CD4-positive, alpha-beta T cell (primary cell): ENCODE measurements at regions not wholly inside any gene's neighbourhood (a gene's known extent, or its start where the extent isn't known, plus 50 kb on each side); places are given as distances from the start of the nearest gene placed in this dataset.

Experiments
- ATAC-seq: fragments of 200-7000 bp; cut with Tn5 transposase; one replicate; pipeline ENCODE4 v1.10.0; 2022; ENCODE audit warnings: mild to moderate bottlenecking; ENCODE audit not compliant: poor library complexity
- CTCF ChIA-PET: fragments of 350-600 bp; sonication (Branson Sonifier 250); formaldehyde crosslinking; loops from one replicate; lab custom pipeline; 2021; ENCODE audit warnings: antibody characterized with exemption, inconsistent platforms; lab: Charles Lee
- POLR2A ChIA-PET: fragments of 350-600 bp; sonication (Branson Sonifier 250); formaldehyde crosslinking; loops from one replicate; lab custom pipeline; 2021; ENCODE audit warnings: antibody characterized with exemption, inconsistent platforms; lab: Charles Lee
- DNase-seq, 14 experiments: peaks; one replicate each; pipeline ENCODE4 v3.0.0-alpha.2; 2013 to 2020; ENCODE audit warnings: mixed read lengths in 2 of 14
- H3K27ac ChIP-seq, 2 donors: one replicate each; pipeline versions ENCODE4 v1.5.1 to v1.7.0; 2013; ENCODE audit warnings: low read length in 2 of 2, low read depth in 1 of 2, mild to moderate bottlenecking in 1 of 2
- H3K27me3 ChIP-seq, 2 experiments: 1 replicate in 1 of 2; 2 replicates in 1 of 2; pipeline versions ENCODE4 v1.6.1 to v1.7.0; 2013; ENCODE audit warnings: low read length in 2 of 2, control low read depth in 1 of 2, mild to moderate bottlenecking in 1 of 2, moderate library complexity in 1 of 2; ENCODE audit not compliant: insufficient read depth in 2 of 2, control insufficient read depth in 1 of 2
- H3K36me3 ChIP-seq: one replicate; pipeline ENCODE4 v1.6.1; 2013; ENCODE audit warnings: low read length, control low read depth; ENCODE audit not compliant: insufficient read depth
- H3K4me1 ChIP-seq: one replicate; pipeline ENCODE4 v1.6.1; 2013; ENCODE audit warnings: low read length, control low read depth; ENCODE audit not compliant: insufficient read depth
- H3K4me3 ChIP-seq: one replicate; pipeline ENCODE4 v1.5.1; 2013; ENCODE audit warnings: mild to moderate bottlenecking, low read length, moderate library complexity
- H3K9me3 ChIP-seq, 2 experiments: 1 replicate in 1 of 2; 2 replicates in 1 of 2; pipeline versions ENCODE4 v1.6.1 to v1.7.0; 2013; ENCODE audit warnings: low read length in 2 of 2, mild to moderate bottlenecking in 2 of 2, control low read depth in 1 of 2, moderate library complexity in 1 of 2; ENCODE audit not compliant: control insufficient read depth in 1 of 2, insufficient read depth in 1 of 2
- H3K27ac Mint-ChIP-seq: one replicate; pipeline ENCODE4 v1.8.0; 2020; ENCODE audit warnings: mixed read lengths
- H3K27me3 Mint-ChIP-seq: one replicate; pipeline ENCODE4 v1.8.0; 2021; ENCODE audit warnings: mixed read lengths
- H3K36me3 Mint-ChIP-seq: one replicate; pipeline ENCODE4 v1.8.0; 2021; ENCODE audit warnings: low read depth, mixed read lengths
- H3K4me1 Mint-ChIP-seq: one replicate; pipeline ENCODE4 v1.8.0; 2021; ENCODE audit warnings: low read depth, mixed read lengths
- H3K4me3 Mint-ChIP-seq: one replicate; pipeline ENCODE4 v1.8.0; 2020; ENCODE audit warnings: mild to moderate bottlenecking, mixed read lengths
- H3K9me3 Mint-ChIP-seq: one replicate; pipeline ENCODE4 v1.8.0; 2020; ENCODE audit warnings: mixed read lengths
- intact Hi-C, 2 experiments: fragments of 100-400 bp; cut with DNase I in 1 of 2; cut with micrococcal nuclease in 1 of 2; formaldehyde crosslinking; loops; one replicate each; pipeline versions ENCODE4 v1.15.1 to v1.9.0; 2023 to 2025; cut with DNase I, micrococcal nuclease
- TF ChIP-seq, protein P1 (sequence below): fragments of 200-600 bp; IDR thresholded peaks from one replicate; pipeline ENCODE4 v1.8.0; 2022; ENCODE audit warnings: antibody characterized with exemption, mild to moderate bottlenecking

DNA sequence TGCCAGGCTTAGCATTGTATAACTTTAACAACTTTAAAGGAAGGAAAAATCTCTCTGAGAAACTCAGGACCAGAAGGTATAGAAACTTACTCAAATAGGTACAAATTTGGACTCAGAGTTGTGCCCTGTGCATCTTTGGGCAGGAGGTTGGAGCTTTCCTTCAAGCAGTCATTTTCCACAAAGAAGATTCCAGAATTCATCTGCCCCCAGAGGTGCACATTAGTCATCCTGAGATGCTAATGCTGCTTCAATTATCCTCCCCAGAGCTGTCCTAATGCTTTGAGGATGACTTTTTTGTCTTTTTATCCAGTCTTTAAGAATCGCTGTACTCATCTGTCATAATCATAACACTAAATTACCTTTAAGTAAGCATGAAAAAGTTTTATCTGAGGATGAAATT, 243.0 kb upstream of the WWC1 start:
- Mint-ChIP-seq H3K27ac (no peak overlapping the region), H3K4me1 (no peaks in the 10 kb centered on the region), H3K27me3 (peaks cover 5% of the 10 kb centered on the region), H3K9me3 (no peaks in the 10 kb centered on the region), H3K4me3 (no peak overlapping the region), H3K36me3 (no peaks in the 10 kb centered on the region)
- Histone ChIP-seq H3K9me3 (no peaks in the 10 kb centered on the region), H3K4me3 (no peak overlapping the region), H3K27ac (no peak overlapping the region), H3K27me3 (no peaks in the 10 kb centered on the region), H3K4me1 (no peaks in the 10 kb centered on the region), H3K36me3 (no peaks in the 10 kb centered on the region)
- DNase-seq (no peak), ATAC-seq (no peak)
- TF ChIP-seq, protein P1, sequence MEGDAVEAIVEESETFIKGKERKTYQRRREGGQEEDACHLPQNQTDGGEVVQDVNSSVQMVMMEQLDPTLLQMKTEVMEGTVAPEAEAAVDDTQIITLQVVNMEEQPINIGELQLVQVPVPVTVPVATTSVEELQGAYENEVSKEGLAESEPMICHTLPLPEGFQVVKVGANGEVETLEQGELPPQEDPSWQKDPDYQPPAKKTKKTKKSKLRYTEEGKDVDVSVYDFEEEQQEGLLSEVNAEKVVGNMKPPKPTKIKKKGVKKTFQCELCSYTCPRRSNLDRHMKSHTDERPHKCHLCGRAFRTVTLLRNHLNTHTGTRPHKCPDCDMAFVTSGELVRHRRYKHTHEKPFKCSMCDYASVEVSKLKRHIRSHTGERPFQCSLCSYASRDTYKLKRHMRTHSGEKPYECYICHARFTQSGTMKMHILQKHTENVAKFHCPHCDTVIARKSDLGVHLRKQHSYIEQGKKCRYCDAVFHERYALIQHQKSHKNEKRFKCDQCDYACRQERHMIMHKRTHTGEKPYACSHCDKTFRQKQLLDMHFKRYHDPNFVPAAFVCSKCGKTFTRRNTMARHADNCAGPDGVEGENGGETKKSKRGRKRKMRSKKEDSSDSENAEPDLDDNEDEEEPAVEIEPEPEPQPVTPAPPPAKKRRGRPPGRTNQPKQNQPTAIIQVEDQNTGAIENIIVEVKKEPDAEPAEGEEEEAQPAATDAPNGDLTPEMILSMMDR, result no peak
- intact Hi-C loops, result no loop called here
- ChIA-PET POLR2A (no interaction called here), CTCF (no interaction called here)

DNA sequence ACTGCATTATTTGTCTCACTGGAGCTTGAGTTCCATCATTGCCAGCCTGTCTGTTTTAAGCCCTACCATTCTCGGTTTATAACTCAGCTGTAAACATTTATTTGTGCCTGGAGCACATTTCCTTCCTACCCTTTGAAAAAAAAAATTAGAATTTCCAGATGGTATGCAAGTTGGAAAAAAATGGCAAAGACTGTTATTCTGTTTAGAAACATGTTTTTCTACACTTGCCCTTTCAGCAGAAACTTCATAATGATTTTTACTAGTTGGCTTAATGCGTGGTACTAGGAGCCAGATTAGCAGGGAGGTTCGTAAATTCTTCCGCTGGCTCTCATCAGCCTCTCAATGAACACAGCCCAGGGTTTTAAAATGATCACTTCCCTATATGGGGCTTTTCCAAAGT, 238.8 kb upstream of the WWC1 start:
- no peak for DNase-seq
- H3K27me3 Mint-ChIP-seq, result peaks cover 5% of the 10 kb centered on the region
- intact Hi-C loops, result no loop called here
- no peaks in the 10 kb centered on the region for H3K9me3 ChIP-seq
- H3K4me1 ChIP-seq, result no peaks in the 10 kb centered on the region
- H3K27ac ChIP-seq, result no peak overlapping the region
- CTCF ChIA-PET, result no interaction called here
- H3K27me3 ChIP-seq, result no peaks in the 10 kb centered on the region
- H3K36me3 Mint-ChIP-seq, result no peaks in the 10 kb centered on the region
- no peak overlapping the region for H3K4me3 Mint-ChIP-seq
- POLR2A ChIA-PET, result no interaction called here
- H3K36me3 ChIP-seq, result no peaks in the 10 kb centered on the region
- ATAC-seq, result no peak
- TF ChIP-seq, protein P1, result no peak
- no peak overlapping the region for H3K4me3 ChIP-seq
- H3K9me3 Mint-ChIP-seq, result no peaks in the 10 kb centered on the region
- no peaks in the 10 kb centered on the region for H3K4me1 Mint-ChIP-seq
- no peak overlapping the region for H3K27ac Mint-ChIP-seq

DNA sequence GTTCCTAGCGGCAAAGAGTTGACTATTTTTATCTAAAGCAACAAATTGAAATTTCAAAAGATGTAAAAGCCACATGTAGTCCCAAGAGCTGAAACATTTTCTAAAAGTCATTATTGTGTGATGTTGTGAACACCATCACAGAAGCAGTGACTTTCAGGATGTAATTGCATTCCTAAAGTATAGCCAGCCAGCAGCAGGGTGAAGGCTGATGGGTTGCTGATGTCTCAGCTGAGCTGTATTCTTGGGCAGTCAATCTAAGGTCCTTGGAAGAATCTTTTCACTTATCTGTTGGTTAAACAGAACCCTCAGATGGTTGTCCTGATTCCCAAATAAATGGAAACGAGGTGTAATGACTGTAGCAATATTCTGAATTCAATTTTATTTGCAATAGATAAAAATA, 237.4 kb upstream of the WWC1 start:
- H3K4me3 Mint-ChIP-seq, result no peak overlapping the region
- TF ChIP-seq, protein P1, result no peak
- H3K4me3 ChIP-seq, result no peak overlapping the region
- no peaks in the 10 kb centered on the region for H3K36me3 Mint-ChIP-seq
- H3K27me3 Mint-ChIP-seq, result peaks cover 5% of the 10 kb centered on the region
- H3K9me3 ChIP-seq, result peaks cover 0 to 4% of the 10 kb centered on the region in 2 experiments
- H3K9me3 Mint-ChIP-seq, result no peaks in the 10 kb centered on the region
- ChIA-PET CTCF (no interaction called here), POLR2A (no interaction called here)
- no peak overlapping the region for H3K27ac ChIP-seq
- H3K4me1 ChIP-seq, result no peaks in the 10 kb centered on the region
- no peak for DNase-seq
- H3K27me3 ChIP-seq, result no peaks in the 10 kb centered on the region
- no peak for ATAC-seq
- no peak overlapping the region for H3K27ac Mint-ChIP-seq
- intact Hi-C loops, result no loop called here
- H3K36me3 ChIP-seq, result no peaks in the 10 kb centered on the region
- no peaks in the 10 kb centered on the region for H3K4me1 Mint-ChIP-seq
